GM19438 (cell line): ENCODE measurements at regions not wholly inside any gene's neighbourhood (a gene's known extent, or its start where the extent isn't known, plus 50 kb on each side); places are given as distances from the start of the nearest gene placed in this dataset.
"Not testable (repeated sequence)": the region's sequence is repeated elsewhere in the genome, so short reads cannot be mapped to it uniquely, and the experiment has no call there.

ENCODE experiments used
- ATAC-seq: cut with Tn5 transposase; IDR thresholded peaks from one replicate; pipeline ENCODE4 v1.9.1; 2021; ENCODE audit warnings: low read depth; ENCODE audit not compliant: unreplicated experiment

DNA sequence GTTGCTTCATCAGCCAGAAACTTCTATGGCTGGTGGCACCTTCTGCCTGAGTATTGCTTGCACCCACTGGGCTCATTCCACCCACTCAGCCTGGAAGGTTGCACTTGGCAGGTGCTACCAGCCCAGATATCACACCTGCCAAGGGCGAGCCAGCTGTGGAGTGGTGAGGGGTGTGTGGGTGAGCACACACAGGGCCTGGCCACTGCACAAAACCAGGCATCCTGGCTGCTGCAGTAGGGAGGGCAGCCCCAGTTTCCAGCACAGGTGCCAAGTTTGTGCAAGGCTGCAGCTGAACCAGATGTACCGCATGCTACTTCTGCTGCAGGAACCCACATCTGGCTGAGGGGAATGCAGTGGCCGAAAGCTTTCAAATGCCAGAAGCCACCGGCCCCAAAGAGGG, 1147.8 kb downstream of the FSCB start:
- no peak for ATAC-seq

DNA sequence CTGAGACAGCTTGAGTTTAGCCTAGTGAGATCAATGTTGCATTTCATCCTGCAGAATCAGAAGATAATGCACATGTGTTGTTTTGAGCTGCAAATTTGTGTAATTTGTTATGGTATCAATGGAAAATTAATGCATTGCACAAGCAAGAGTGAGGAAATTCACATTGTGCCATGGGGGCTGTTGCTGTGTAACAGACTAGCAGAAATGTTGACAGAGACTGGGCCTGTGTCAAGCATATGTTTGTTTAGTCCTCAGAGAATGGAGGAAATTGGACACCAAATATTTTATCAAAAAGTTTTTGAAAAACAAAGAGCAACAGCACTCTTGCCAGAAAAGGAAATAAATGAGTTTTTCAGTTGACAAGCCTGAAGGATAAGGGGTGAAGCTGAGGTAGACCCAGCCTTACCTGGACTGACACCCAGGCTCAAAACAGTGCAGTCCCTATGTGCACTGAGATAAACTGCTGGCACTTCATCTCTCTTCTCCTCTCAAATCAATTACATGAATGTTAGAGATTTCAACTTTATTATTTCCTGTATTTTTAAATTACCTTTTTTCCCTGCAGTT, 1150.0 kb downstream of the FSCB start:
- no peak for ATAC-seq

DNA sequence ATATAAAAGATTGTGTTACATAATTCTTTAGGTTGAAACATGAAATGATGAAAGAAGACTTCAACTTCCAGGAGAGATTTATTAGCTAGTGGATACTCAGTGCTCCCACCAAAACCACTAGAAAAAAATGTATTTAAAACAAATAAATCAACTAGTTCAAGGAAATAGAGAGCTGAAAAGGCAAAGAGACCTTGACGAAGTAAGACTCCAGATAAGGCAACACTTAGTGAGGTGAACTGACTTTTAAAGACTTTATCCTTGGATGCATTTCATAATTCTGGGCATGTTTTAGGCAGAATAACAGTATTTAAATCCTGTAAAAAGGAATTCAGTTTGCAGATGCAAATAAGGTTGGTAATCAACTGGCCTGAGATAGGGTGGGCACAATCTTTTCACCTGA, 1150.7 kb downstream of the FSCB start:
- ATAC-seq = no peak

GRCh38 chr14:43341921-43342320, 1165.2 kb downstream of the FSCB start:
- no peak for ATAC-seq

DNA sequence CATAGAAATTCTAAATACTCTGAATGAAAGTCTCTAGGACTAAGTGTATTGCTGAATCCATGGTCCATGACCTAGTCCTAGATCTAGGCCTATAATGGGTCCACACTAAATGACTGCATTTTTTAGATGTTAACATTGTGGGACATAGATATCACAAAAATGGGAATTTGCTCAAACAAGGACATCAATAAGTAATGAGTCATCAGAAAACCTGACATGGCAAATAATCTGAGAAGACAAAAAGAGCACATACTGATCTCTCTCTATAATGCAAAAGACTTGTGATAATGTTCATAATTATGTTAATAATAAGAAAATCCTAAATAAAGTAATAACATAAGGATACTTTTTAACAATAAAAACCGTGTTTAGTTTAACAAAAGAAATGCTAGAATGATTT, 1168.4 kb downstream of the FSCB start:
- ATAC-seq = no peak

- ATAC-seq = no peak
These were observed 1170.7 kb downstream of the FSCB start for GRCh38 chr14:43336351-43336750.

- ATAC-seq = not testable (repeated sequence)
These were observed 1180.3 kb downstream of the FSCB start for GRCh38 chr14:43326501-43327407.

DNA sequence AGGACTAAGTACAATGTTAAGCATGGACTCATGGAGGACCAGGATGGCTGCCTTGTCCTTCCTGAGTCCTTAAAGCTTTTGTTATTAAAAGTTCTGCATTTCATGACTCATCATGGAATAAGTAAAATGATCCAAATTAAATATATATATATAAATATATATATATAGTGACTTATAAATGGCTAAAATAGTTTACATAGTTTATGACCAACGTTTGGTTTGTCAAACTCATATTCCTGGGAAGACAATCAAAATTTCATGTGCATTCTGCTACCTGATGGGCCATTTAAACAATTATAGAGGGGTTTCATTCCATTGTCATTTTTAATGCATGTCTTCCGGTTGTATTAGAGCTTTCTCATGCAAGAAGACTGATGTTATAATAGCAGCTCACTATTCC, 1190.7 kb downstream of the FSCB start:
- ATAC-seq = no peak

DNA sequence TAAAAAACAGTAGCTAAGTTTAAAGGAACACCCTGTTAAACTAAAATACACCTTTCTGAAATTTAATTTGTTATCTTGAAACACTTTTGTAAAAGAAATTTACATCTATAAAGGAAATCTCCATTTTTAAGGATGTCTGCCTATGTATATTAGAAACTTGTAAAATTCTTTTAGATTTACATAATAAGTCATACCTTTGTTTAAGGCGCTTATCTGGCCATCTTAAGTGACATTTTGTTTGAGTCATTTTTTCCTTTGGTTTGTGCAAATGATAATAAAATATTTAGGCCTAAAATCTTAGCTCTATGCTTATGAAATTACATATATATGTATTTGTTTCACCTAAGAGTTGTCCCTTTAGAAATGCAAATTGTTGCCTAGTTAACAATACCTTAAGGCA, 1193.4 kb downstream of the FSCB start:
- no peak for ATAC-seq

- ATAC-seq = no peak
These were observed 1198.5 kb downstream of the FSCB start for GRCh38 chr14:43308421-43309110.

GRCh38 chr14:43307836-43308235, 1199.2 kb downstream of the FSCB start:
- no peak for ATAC-seq

DNA sequence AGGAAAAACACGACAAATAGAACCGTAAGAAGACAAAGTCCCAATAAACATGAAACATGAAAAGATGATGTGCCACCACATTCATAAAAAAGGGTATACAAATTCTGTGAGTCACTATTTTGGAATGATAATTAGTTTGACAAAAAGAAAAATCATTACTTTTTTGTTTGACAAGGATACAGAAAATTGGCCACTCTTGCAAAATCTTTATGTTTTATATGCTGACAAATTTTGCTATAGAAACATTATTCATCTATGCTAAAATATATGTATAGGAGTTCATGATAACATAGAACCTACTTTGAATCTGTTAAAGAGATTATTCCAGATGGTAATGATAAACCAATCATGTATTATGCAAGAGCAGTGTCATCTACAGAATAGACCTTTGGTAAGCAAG, 1201.0 kb downstream of the FSCB start:
- no peak for ATAC-seq

- ATAC-seq = no peak
These were observed 1209.3 kb downstream of the FSCB start for GRCh38 chr14:43297794-43298193.

DNA sequence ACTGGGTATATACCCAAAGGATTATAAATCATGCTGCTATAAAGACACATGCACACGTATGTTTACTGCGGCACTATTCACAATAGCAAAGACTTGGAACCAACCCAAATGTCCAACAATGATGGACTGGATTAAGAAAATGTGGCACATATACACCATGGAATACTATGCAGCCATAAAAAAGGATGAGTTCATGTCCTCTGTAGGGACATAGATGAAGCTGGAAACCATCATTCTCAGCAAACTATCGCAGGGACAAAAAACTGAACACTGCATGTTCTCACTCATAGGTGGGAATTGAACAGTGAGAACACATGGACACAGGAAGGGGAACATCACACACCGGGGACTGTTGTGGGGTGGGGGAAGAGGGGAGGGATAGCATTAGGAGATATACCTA, 1211.0 kb downstream of the FSCB start:
- ATAC-seq = not testable (repeated sequence)

DNA sequence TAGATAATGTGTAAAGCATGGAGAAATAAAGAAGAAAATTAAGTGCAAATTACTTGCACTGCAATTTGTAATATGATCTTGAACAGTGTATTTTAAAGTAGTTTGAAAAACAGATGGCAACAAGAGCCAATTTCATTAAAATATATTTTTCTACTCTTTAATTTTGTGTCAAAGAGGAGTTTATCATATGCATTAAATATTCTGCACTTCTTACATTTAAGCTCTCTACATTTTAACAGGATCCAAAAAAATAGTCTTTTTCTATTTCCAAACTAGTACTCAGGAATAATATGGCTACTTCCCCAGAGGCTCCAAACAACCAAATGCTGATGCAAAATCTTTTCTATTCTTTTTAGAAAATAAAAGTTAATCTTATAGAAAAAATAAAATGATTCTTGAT, 1221.5 kb downstream of the FSCB start:
- ATAC-seq = no peak

DNA sequence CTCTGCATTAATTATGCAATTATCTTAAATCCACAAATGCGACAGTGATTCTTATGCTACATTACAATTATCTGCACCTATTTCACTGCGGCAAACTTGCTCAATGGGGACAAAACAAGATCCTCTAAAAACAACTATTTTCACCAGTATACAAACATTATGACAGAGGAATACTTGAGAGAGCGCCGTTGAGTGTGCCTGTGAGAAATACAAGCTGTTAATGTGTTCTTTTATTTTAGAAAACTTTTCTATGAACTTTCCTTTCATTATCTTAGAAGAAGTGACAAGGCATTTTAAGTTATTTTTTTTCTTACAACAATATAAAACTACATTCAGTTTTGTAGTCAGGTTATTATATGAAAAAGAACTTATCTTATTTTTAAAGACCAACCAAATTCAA, 1247.0 kb downstream of the FSCB start:
- ATAC-seq = no peak

DNA sequence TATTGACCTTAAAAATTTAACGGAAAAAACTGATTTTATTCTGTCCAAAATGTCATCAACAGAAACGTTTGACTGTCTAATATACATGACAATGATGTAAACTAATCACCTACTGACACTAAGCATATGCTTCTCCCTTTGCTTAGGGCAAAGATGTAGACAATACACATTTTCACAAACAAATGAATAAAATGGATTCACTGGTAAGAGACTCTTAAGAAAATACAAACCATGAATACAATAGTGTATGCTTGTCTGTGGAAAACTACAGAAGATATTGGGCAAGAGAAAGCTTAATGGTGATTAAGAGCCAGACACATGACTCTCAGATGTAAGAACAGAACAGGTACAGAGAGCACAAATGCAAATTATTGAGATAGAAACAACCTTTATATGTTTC, 1248.7 kb downstream of the FSCB start:
- no peak for ATAC-seq

DNA sequence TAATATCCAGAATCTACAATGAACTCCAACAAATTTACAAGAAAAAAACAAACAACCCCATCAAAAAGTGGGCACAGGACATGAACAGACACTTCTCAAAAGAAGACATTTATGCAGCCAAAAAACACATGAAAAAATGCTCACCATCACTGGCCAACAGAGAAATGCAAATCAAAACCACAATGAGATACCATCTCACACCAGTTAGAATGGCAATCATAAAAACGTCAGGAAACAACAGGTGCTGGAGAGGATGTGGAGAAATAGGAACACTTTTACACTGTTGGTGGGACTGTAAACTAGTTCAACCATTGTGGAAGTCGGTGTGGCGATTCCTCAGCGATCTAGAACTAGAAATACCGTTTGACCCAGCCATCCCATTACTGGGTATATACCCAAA, 1250.1 kb downstream of the FSCB start:
- ATAC-seq = not testable (repeated sequence)

- ATAC-seq = no peak
These were observed 1254.2 kb downstream of the FSCB start for GRCh38 chr14:43252866-43253265.

DNA sequence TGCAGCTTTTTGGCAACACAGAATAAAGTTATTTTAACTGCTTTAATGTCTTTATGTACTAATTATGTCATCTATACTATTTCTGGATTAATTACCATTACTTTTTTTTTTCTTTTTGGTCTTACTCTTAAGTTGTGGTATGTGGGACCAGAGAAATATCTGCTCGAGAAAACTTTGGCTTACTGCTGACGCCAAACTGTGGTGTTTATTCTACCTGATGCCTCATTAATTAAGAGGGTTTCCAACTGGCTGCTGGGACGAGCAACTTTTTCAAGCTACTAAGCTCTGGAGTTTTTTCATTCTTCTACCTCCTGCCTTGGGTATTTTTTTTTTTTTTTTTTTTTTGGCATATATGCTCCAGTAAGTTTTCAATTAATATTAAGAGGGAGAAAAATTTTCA, 1257.5 kb downstream of the FSCB start:
- no peak for ATAC-seq

GRCh38 chr14:43249116-43249515, 1258.0 kb downstream of the FSCB start:
- ATAC-seq = no peak

GRCh38 chr14:43247877-43248276, 1259.2 kb downstream of the FSCB start:
- no peak for ATAC-seq
